NCI-H748 (cell line): ENCODE measurements at regions not wholly inside any gene's neighbourhood (a gene's known extent, or its start where the extent isn't known, plus 50 kb on each side); places are given as distances from the start of the nearest gene placed in this dataset.

Experiments
- DNase-seq: peaks from one replicate; lab custom pipeline; 2025; ENCODE audit not compliant: unreplicated experiment; lab: John Stamatoyannopoulos, UW

DNA sequence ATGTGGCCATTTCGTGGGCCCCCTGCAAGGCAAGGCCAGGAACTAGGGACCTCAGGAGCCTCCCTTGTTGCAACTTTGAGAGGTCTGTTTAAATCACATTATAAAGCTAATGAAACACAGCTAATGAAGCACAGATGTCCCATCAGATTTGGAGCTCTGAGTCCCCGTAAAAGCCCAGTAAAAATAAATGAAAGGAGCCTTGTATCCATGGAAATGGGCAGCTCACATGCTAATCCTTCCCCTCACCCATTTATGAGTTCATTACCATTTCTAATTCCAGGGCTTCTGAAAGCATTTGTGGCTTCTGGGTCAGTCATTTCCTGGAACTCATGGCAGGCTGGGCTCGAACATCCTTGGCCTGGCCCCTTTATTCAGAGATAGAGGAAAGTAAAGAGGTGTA is 274.8 kb downstream of the SS18 start:
- no peak for DNase-seq

DNA sequence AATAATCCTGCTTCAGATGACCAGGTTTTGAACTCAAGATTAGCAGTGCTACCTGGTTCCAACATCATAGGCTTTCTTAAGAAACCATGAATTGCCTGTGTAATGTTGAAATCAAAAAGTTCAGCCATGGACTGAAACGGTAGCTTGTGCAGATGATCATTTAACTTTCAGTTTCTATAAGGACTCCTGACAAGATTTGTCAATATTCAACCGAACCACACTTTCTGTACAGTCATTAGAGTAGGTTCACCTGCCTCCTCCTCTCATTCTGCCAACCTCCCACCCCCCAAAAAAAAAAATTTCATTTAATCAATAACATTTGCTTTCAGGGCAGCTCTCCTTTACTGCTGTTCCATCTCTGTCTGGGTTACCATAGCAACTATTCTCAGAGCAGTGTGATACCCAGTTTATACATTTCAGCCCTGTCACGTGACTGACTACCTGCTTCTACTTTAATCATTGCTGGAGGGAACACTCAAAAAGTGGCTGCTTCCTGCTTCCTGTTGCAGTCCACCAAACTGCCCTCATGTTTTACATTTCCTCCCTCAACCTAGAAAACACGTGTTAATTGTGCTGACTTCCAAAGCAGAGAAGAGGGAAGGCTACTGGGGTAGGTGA is 275.5 kb downstream of the SS18 start:
- peak; percentile 82 for DNase-seq

DNA sequence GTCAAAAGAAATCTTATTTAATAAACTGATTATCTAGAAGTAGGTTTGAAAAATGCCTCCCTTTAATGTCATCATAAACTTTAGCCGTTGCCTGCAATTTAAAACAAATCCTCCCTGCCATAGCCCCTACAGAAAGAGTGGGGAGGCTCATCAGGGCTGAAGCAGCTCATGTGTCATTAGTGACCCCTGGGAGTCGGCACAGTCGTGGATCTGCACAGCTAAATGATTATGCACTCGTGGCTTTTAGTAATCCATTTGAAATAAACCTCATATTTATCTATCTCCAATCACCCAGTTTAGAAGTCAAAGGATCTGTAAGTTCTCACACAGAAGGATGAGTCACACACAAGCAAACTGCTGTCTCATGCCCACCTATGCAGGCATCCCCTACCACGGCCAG is 277.3 kb downstream of the SS18 start:
- no peak for DNase-seq

DNA sequence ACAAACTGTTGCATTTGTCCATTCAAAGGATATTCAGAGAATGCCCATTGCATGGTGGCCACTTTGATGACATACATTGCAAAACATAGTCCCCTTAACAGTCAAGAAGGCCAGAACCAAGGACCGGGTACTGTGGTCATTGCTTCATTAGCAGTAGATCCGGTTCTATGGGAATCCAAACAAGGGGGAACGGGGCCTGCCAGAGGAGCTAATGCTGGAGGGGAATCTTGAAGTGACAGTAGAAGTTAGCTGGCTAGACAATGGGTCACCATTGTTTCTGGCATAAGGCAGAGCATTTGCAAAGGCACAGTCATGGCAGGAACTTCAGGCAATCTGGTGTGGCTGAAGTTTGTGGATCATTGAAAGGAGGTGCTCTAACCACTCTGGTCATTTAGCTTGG is 279.7 kb downstream of the SS18 start:
- DNase-seq: no peak

DNA sequence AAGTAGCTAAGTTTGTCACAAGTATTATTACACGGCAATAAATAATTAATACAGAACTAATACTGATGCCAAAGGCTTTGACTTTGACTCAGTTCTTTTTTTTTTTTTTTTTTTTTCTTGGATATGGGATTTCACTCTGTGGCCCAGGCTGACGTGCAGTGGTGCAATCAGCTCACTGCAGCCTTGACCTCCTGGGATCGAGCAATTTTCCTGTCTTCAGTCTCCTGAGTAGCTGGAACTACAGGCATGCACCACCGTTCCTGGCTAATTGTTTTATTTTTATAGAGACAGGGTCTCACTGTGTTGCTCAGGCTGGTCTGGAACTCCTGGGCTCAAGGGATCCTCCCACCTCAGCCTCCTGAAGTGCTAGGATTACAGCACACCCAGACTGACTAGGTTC is 284.5 kb downstream of the SS18 start:
- DNase-seq: no peak

DNA sequence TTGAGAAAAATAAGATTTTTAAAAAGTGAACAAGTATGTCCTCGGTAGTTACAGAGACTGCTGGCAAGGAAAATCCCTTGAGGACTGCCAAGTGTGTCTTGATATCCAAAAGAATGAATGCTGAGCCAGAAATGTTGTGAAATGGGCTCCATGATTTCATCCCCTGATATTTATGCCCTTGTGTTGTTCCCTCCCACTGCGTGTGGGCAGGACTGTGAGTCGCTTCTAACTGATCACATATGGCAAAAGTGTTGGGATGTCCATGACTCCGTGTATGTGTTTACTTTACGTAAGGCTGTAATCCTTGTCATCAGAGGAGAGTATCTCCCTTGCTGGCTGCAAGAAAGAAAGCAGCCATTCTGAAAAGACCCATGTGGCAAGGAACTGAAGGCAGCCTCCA is 285.1 kb downstream of the SS18 start:
- DNase-seq: no peak

DNA sequence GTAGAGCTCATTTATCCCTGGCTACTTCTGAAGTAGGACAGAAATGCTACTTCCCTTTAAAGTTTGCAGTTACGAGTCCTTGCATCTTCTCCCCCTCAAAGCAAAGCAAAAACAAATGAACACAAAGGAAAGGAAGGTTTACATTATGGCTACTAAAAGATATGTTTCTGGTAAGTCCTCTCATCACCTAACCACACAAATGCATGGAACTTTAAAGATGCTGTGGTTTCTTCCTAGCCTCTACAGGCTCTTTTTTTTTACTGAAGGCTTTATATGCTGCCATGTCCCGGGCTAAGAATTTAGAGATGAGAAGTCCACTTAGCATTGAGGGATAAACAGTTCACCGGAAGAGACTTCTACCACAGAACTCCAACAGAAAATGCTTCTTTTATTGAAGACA is 291.2 kb downstream of the SS18 start:
- DNase-seq: no peak

DNA sequence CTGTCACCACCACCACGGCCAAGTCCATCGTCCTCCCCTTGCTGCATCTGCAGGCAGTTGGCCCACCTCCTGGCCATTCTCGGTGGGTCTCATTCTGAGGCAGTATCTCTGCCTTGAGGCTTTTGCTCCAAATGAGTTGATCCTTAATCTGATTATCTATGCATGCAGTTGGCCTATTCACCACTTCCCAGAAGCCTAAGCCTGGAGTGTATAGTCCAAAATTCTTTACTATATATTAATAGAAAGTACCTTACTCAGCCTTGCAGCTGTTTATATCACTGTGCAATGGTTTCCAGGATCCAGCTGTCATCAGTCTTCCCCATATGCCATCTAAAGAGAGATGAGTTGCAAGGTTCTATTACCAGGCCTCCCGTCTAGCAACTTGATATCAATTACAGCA is 292.4 kb downstream of the SS18 start:
- no peak for DNase-seq

DNA sequence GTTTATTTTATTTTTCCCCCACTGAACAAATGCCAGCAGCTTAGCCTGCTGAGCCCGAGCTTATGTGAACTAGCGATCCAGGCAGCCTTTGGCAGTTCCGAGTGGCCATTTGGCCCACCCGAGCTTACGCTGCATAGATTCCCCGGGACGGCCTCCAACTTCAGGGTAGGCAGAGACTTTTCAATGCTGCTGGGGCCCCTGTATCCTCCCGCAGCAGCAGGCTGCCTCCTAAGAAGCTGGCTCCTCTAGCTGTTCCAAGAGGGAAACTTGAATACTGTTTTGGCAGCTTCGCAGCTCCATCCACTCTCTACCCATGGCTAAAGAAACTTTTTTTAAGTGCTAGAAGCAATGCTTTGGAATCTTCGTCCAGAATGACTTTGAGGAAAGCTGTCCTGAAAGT is 295.2 kb downstream of the SS18 start:
- DNase-seq: no peak

DNA sequence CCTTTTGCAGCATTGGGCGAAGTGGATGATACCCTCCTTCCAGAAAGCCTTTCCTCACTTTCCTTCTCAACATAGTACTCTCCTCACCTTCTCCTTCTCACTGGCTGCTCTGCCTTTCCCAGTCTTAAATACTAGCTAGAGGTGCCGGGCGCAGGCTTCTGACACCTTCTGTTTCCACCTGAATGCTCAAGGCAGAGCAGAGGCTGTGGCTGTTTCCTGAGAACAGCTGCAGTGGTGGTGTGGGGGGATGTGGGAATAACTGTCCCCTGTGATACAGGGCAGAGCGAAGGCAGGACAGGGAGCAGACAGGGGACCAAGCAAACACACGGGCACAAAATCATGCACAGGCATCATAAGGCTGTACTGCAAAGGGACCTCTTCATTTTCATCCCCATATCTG is 303.1 kb downstream of the SS18 start:
- DNase-seq: no peak

DNA sequence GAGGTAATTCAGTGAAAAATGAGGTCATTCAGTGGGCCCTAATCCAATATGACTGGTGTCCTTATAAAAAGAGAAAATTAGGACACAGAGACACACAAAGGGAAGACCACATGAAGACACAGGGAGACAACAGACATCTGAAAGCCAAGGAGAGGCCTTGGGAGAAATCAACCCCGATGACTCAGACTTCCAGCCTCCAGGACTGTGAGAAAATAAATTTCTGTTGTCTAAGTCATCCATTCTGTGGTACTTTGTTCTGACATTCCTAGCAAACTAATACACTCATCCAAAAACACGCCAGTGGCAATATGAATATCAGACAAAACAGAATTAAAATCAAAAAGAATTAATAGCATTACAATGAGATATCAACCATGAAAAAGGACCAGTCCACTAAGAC is 303.7 kb downstream of the SS18 start:
- no peak for DNase-seq

DNA sequence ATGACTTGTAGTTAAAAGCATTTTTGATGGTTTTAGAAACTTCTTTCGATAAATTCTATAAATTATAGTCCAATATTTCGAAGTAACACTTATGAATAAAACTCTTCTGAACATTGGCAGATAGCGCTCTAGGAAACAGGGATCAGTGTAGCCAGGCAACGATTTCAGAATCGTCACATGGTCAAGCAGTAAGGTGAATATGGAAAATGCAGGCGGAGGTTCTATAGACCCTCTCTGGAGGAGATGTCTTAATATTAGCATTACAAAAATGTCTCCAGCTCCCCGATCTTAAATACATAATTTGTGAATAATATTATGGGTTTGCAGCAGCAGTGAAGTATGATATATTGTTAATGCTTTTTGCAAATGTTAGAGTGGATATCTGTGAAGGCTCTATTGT is 310.3 kb downstream of the SS18 start:
- DNase-seq: no peak

DNA sequence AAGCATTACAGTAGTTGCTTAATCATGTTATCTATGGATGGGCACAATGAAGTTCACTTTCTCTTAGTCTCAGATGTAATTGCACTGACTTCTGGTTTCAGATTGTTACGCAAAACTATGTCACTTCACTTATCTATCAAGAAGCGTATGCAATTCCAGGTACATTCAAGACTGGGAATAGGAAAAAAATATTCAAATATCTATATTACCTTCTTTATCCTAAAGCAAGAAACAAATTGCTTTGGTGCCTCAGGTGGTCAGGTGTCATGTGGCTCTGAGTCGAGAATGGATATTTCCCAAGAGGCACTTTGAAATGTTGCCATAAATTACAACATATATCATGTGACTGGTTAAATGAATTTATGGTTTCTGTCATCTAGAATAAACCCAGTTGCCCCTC is 318.6 kb downstream of the SS18 start:
- DNase-seq: no peak

DNA sequence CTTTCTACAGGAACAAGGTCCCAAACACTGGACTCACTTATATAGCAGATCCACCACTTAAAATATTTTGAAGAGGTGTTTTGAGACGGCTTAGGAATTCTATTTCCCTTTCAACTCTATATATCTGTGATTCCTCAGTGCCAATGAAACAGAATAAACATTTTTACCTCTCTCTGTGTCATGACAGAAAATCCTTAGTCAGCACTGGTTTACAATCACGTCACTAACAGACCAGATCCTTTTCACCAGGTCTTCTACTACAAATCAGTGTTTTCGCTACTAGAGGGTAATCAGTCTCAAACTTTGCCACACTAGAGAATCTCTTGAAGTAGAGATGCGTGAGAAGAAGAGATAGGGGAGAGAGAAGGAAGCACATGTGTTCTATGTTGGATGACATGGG is 325.6 kb downstream of the SS18 start:
- no peak for DNase-seq

DNA sequence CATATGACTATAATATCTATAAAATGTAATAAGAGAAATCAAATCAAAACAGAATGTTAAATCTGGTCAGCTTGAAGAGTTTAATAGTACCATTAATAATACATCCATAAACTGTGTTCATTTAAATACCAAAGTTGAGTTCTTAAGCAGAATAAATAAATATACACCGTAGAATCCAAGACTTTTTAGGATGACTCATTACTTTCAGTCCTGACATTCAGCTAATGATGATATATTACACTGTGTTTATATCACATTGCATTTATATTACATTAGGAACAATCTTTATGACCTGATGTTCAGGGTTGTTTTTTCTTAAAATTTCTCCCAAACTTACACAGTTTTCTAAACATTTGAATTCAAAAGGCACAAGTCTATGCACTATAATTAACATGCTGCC is 331.3 kb downstream of the SS18 start:
- no peak for DNase-seq

DNA sequence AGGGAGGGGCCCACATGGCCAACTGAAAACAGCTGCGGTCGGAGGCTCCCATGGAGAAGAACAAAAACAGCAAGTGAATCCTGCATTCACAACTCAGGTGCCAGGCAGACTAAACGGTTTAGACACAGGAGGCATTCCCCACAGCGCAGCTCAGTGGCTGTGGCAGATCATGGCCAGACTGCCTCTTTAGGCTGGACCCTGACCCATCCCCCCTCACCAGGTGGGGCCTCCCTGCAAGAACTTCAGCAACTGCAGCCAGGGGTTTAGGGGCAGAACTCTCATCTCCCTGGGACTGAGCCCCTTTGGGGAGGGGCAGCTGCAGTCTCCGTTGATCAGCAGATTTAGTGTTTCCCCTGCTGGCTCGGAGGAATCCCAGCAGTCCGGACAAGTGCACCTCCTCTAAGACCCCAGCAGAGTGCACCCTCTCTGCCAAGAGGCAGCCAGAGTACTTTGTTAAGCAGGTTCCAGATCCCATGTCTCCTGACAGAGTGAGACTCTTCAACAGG is 346.7 kb downstream of the SS18 start:
- peak; percentile 30 for DNase-seq

DNA sequence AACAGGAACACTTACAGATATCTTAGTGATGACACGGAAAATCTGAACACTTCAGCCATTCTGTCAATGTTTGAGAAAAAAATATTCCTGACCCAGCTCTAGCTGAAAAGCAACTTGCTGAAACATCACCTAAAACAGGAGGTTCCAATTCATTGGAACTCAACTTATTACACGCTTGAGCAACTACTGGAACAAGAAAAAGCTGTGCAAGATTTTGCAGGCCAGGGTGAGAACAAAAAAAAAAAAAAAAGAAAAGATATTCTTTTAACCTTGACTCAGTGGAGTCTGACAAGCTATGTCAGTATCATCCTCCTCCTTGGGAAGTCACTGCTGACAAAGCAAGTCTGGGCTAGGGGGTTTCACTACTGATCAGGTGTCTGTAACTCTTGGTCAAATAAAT is 351.0 kb downstream of the SS18 start:
- DNase-seq: no peak

DNA sequence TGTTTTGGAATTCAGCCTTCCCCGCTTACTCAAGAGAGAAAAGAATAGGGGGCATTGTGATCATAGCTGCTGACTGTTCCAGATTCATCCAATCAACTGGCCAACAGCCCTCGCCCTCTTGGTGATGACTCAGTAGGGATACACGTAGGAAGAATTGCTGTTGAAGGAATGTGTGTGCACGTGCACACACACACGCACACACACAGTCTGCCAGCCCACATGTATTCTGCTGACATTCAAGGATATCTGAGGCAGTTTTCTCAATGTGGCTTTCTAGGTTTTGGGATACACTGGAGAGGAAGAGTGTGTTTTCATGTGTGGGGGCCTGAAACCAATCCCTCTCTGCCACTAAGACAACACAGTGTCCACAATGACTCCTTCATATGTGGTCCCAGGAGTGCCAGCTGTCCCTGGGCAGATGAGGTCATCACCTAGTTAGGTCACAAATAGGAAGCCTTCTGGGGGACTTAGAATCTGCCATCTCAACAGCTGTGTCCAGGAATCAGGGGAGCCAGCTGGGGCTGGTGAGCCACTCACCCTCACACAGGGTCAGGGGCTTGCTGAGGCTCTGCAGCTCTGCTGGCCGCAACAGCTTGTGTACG is 352.6 kb downstream of the SS18 start:
- no peak for DNase-seq

DNA sequence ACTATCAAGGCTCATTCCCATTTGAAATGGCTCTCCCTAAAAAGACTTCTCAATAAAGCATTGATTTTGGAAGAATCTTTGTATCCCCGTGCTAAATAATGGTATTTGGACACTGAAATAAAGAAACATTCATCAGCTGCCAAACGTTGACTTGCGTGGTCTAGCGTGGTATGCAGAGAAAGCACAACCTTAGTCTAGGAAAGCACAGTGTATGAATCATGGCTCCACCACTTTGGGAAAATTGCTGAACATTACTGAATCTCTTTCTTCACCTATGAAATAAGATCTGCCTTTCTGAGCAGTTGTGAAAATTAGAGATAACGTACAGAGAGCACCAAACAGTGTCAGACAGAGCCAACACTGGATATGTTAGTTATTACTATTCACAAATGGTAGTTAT is 353.9 kb downstream of the SS18 start:
- no peak for DNase-seq

DNA sequence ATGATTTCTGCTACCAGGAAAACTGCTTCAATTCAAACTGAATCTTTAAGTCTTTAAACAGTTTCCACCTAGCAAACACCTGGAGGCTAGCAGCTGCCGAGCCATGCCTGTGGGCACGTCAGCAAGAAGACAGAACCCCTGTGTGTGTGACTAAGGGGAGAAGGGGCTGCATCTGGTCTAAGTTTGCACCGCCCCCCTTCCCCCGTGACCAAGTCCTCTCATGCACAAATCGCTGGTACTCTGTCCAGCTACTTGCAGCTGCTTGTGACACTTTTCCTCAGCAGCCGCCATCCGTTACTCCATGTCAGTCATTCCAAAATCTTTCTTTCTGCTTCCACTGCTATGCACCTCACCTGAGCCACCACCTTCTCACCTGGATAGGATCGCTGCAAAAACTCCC is 355.0 kb downstream of the SS18 start:
- DNase-seq: no peak

DNA sequence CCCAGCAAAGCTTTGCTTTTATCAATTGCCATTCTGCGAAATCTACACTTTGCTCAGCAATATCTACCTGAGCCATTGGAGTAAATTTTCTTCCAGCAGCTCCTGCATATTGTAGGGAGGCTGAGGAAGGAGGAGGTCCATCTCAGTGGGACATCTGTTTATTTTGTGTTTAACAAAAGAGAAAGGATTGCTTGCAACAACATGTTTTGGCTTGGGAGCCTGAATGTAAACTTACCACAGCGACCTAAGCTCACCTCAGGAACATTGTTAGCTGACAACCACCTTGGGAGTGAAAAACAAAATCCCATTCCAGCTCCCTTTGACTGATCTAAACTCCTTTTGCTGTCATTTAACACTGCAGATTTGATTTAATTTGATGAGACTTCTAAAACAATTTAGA is 356.1 kb downstream of the SS18 start:
- DNase-seq: peak; percentile 60

DNA sequence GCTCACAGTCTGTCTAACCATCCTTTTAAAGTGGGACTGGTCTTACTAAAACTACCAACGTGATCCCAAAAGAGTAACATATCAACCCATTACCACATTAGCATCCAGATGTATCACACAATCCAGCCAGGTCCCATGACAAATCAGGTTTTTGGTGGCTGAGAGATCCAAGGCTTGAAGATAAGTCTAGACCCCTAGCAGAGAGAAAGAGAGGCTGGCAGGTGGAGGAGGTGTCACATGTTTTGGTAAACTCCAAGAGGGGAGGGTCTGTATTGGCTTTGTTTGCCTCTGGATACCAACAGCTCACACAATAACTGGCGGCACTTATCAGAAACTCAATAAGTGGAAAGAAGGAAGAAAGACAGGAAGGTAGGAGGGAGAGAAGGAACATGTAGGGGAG is 357.6 kb downstream of the SS18 start:
- no peak for DNase-seq

DNA sequence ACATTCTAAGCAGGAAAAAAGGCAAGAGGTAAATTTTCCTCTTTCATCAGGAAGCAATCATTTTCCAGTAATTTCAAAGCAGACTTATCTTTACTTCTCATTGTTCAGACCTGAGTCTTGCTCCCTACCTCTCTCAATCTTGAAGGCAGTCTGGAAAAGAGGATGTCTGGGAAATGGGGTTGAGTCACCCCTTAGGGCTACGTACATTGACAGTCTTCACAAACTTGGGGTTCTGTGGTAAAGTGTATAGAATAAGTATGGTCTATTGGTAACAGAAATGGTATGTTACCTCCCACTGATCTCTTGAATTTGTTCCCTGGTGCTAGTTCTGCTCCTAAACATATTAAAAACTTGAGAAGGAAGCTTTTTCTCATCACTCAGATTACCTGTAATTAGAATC is 361.3 kb downstream of the SS18 start:
- DNase-seq: no peak
